Nephron progenitor cell (in vitro differentiated cells): ENCODE measurements at regions not wholly inside any gene's neighbourhood (a gene's known extent, or its start where the extent isn't known, plus 50 kb on each side); places are given as distances from the start of the nearest gene placed in this dataset.

Experiments
- DNase-seq: peaks from one replicate; pipeline ENCODE4 v3.0.0; 2021
- H3K27ac Mint-ChIP-seq: 2 replicates; pipeline ENCODE4 v1.8.0; 2021; ENCODE audit warnings: mild to moderate bottlenecking, moderate library complexity, mixed read lengths
- H3K27me3 Mint-ChIP-seq: 2 replicates; pipeline ENCODE4 v1.8.0; 2021; ENCODE audit warnings: mild to moderate bottlenecking, low read depth, mixed read lengths; ENCODE audit not compliant: poor library complexity
- H3K36me3 Mint-ChIP-seq: 2 replicates; pipeline ENCODE4 v1.8.0; 2021; ENCODE audit warnings: low read depth, mixed read lengths
- H3K4me1 Mint-ChIP-seq: 2 replicates; pipeline ENCODE4 v1.8.0; 2021; ENCODE audit warnings: mixed read lengths
- H3K4me3 Mint-ChIP-seq: 2 replicates; pipeline ENCODE4 v1.8.0; 2021; ENCODE audit warnings: mild to moderate bottlenecking, moderate library complexity, mixed read lengths
- H3K9me3 Mint-ChIP-seq: 2 replicates; pipeline ENCODE4 v1.8.0; 2021; ENCODE audit warnings: mild to moderate bottlenecking, moderate library complexity, mixed read lengths
- CTCF ChIP-seq: fragments of 200-600 bp; sonication (generic); IDR thresholded peaks from 2 replicates; pipeline ENCODE4 v1.5.0; 2021; ENCODE audit warnings: antibody characterized with exemption

- peak; percentile 31 for DNase-seq
Measured at GRCh38 chr12:5154091-5154490, 110.4 kb downstream of the KCNA5 start.

GRCh38 chr12:5155866-5156265, 112.2 kb downstream of the KCNA5 start:
- Mint-ChIP-seq H3K36me3 (no peaks in the 10 kb centered on the region), H3K9me3 (no peaks in the 10 kb centered on the region), H3K4me3 (no peak overlapping the region), H3K4me1 (peaks cover 38% of the 10 kb centered on the region), H3K27ac (no peak overlapping the region), H3K27me3 (peaks cover 9% of the 10 kb centered on the region)
- no peak for DNase-seq
- TF ChIP-seq CTCF = no peak

More at GRCh38 chr12:5154091-5154490, 110.4 kb downstream of the KCNA5 start:
- TF ChIP-seq CTCF = no peak
- H3K4me3 Mint-ChIP-seq = no peak overlapping the region
- no peaks in the 10 kb centered on the region for H3K36me3 Mint-ChIP-seq
- H3K27ac Mint-ChIP-seq = peak overlapping the region; percentile 24
- H3K27me3 Mint-ChIP-seq = peaks cover 3% of the 10 kb centered on the region
- H3K4me1 Mint-ChIP-seq = peaks cover 51% of the 10 kb centered on the region
- H3K9me3 Mint-ChIP-seq = no peaks in the 10 kb centered on the region

DNA sequence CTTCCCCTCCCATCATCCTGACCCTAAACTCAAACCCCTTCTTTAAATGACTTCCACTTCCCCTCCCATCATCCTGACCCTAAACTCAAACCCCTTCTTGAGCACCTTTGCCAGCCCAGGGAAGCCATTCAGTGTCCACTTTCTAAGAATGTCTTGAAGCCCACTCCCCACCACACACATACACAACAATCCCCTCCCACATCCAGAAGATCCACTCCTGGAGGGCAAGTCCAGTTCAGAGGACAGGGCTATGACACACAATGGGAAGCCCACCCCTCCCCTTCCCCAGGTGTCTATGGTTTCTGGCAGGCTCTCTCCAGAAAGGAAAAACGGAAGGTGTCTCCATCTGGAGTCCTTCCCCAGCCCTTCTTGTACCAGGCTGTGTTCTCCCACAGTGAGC, 117.1 kb downstream of the KCNA5 start:
- Mint-ChIP-seq H3K27ac (no peak overlapping the region), H3K36me3 (no peaks in the 10 kb centered on the region), H3K27me3 (peaks cover 28% of the 10 kb centered on the region), H3K4me3 (no peak overlapping the region), H3K9me3 (no peaks in the 10 kb centered on the region), H3K4me1 (peaks cover 7% of the 10 kb centered on the region)
- no peak for DNase-seq
- TF ChIP-seq CTCF = no peak

DNA sequence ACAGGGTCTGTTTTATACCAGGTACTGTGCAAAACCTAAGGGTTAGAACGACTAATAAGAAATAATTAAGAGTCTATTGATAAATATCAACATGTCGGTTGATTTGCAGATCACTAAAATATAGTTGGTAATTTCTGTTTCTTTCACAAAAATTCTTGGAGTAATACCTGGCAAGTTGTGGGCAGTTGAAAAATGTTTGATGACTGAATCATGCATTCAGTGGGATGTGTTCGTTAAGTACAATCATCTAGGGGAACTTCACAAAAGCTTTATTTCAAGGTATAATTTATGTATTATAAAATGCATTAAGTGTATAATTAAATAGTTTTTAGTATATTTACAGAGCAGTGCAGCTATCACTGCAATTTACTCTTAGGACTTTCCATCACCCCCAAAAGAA, 120.0 kb downstream of the KCNA5 start:
- no peak for TF ChIP-seq CTCF
- H3K4me1 Mint-ChIP-seq = peaks cover 17% of the 10 kb centered on the region
- no peaks in the 10 kb centered on the region for H3K36me3 Mint-ChIP-seq
- no peaks in the 10 kb centered on the region for H3K9me3 Mint-ChIP-seq
- peaks cover 39% of the 10 kb centered on the region for H3K27me3 Mint-ChIP-seq
- H3K4me3 Mint-ChIP-seq = no peak overlapping the region
- DNase-seq = no peak
- no peak overlapping the region for H3K27ac Mint-ChIP-seq

- Mint-ChIP-seq H3K36me3 (no peaks in the 10 kb centered on the region), H3K4me3 (no peak overlapping the region), H3K9me3 (no peaks in the 10 kb centered on the region), H3K4me1 (peaks cover 25% of the 10 kb centered on the region), H3K27me3 (peaks cover 38% of the 10 kb centered on the region), H3K27ac (no peak overlapping the region)
- no peak for DNase-seq
- no peak for TF ChIP-seq CTCF
Measured at GRCh38 chr12:5165296-5165970, 121.8 kb downstream of the KCNA5 start.

- no peak for TF ChIP-seq CTCF
- H3K9me3 Mint-ChIP-seq = no peaks in the 10 kb centered on the region
- H3K27ac Mint-ChIP-seq = no peak overlapping the region
- H3K36me3 Mint-ChIP-seq = no peaks in the 10 kb centered on the region
- H3K27me3 Mint-ChIP-seq = peaks cover 26% of the 10 kb centered on the region
- no peak for DNase-seq
- no peak overlapping the region for H3K4me3 Mint-ChIP-seq
- peaks cover 34% of the 10 kb centered on the region for H3K4me1 Mint-ChIP-seq
Measured at GRCh38 chr12:5166976-5167375, 123.3 kb downstream of the KCNA5 start.
